ENCODE measurements at regions not wholly inside any gene's neighbourhood (a gene's known extent, or its start where the extent isn't known, plus 50 kb on each side); places are given as distances from the start of the nearest gene placed in this dataset.

GRCh38 chr20:56795492-56795891 lies 166.4 kb downstream of the TFAP2C start:
- Mint-ChIP-seq H3K4me3 (no peak overlapping the region), H3K27me3 (ENCODE audit: low read depth) (peaks cover 12% of the 10 kb centered on the region), H3K4me1 (peaks cover 3% of the 10 kb centered on the region), H3K9me3 (peaks cover 4% of the 10 kb centered on the region), H3K36me3 (ENCODE audit: low read depth) (no peaks in the 10 kb centered on the region), H3K27ac (ENCODE audit: unreplicated experiment) (no peak overlapping the region)
- TF ChIP-seq CTCF (conservative IDR thresholded peaks at IDR 0.05): no peak
- no peak for DNase-seq (ENCODE audit: low read depth, low spot score)

- Mint-ChIP-seq H3K9me3 (peaks cover 4% of the 10 kb centered on the region), H3K4me3 (no peak overlapping the region), H3K27ac (ENCODE audit: unreplicated experiment) (no peak overlapping the region), H3K36me3 (ENCODE audit: low read depth) (no peaks in the 10 kb centered on the region), H3K4me1 (peaks cover 1% of the 10 kb centered on the region), H3K27me3 (ENCODE audit: low read depth) (peaks cover 12% of the 10 kb centered on the region)
- no peak for TF ChIP-seq CTCF (conservative IDR thresholded peaks at IDR 0.05)
- DNase-seq (ENCODE audit: low read depth, low spot score): no peak
Observed at GRCh38 chr20:56796345-56796744, 167.2 kb downstream of the TFAP2C start.

GRCh38 chr20:56797023-56797422 lies 167.9 kb downstream of the TFAP2C start:
- H3K4me3 Mint-ChIP-seq: no peak overlapping the region
- peaks cover 4% of the 10 kb centered on the region for H3K9me3 Mint-ChIP-seq
- H3K36me3 Mint-ChIP-seq (ENCODE audit: low read depth): no peaks in the 10 kb centered on the region
- peaks cover under 1% of the 10 kb centered on the region for H3K4me1 Mint-ChIP-seq
- DNase-seq (ENCODE audit: low read depth, low spot score): no peak
- TF ChIP-seq CTCF (conservative IDR thresholded peaks at IDR 0.05): no peak
- no peak overlapping the region for H3K27ac Mint-ChIP-seq (ENCODE audit: unreplicated experiment)
- peaks cover 12% of the 10 kb centered on the region for H3K27me3 Mint-ChIP-seq (ENCODE audit: low read depth)

- H3K4me1 Mint-ChIP-seq: peaks cover 8% of the 10 kb centered on the region
- no peaks in the 10 kb centered on the region for H3K36me3 Mint-ChIP-seq (ENCODE audit: low read depth)
- no peak overlapping the region for H3K27ac Mint-ChIP-seq (ENCODE audit: unreplicated experiment)
- no peak overlapping the region for H3K4me3 Mint-ChIP-seq
- H3K27me3 Mint-ChIP-seq (ENCODE audit: low read depth): peaks cover 17% of the 10 kb centered on the region
- no peak for TF ChIP-seq CTCF (conservative IDR thresholded peaks at IDR 0.05)
- peaks cover 4% of the 10 kb centered on the region for H3K9me3 Mint-ChIP-seq
- no peak for DNase-seq (ENCODE audit: low read depth, low spot score)
Observed at GRCh38 chr20:56798634-56799033, 169.5 kb downstream of the TFAP2C start.

GRCh38 chr20:56799187-56799586 lies 170.1 kb downstream of the TFAP2C start:
- no peak for DNase-seq (ENCODE audit: low read depth, low spot score)
- Mint-ChIP-seq H3K27me3 (ENCODE audit: low read depth) (peaks cover 13% of the 10 kb centered on the region), H3K9me3 (peaks cover 4% of the 10 kb centered on the region), H3K4me3 (no peak overlapping the region), H3K4me1 (peaks cover 8% of the 10 kb centered on the region), H3K36me3 (ENCODE audit: low read depth) (no peaks in the 10 kb centered on the region), H3K27ac (ENCODE audit: unreplicated experiment) (no peak overlapping the region)
- no peak for TF ChIP-seq CTCF (conservative IDR thresholded peaks at IDR 0.05)

- H3K36me3 Mint-ChIP-seq (ENCODE audit: low read depth): no peaks in the 10 kb centered on the region
- TF ChIP-seq CTCF (conservative IDR thresholded peaks at IDR 0.05): no peak
- H3K4me1 Mint-ChIP-seq: peaks cover 8% of the 10 kb centered on the region
- no peak for DNase-seq (ENCODE audit: low read depth, low spot score)
- peaks cover 11% of the 10 kb centered on the region for H3K27me3 Mint-ChIP-seq (ENCODE audit: low read depth)
- no peak overlapping the region for H3K27ac Mint-ChIP-seq (ENCODE audit: unreplicated experiment)
- no peak overlapping the region for H3K4me3 Mint-ChIP-seq
- peaks cover 4% of the 10 kb centered on the region for H3K9me3 Mint-ChIP-seq
Observed at GRCh38 chr20:56800088-56800487, 171.0 kb downstream of the TFAP2C start.
